ENCODE measurements at regions not wholly inside any gene's neighbourhood (a gene's known extent, or its start where the extent isn't known, plus 50 kb on each side); places are given as distances from the start of the nearest gene placed in this dataset.

GRCh38 chr10:21463436-21463835, 62.0 kb downstream of the SKIDA1 start:
- TF ChIP-seq CTCF (IDR thresholded peaks at IDR 0.05; ENCODE audit: low read depth, low read length, missing control alignments) = no peak
- in situ Hi-C loops (cut with HindIII; ENCODE audit: low sequenced_read_pairs) = no loop called here
- H3K4me3 ChIP-seq (ENCODE audit: low read depth, low read length) = no peak overlapping the region
- DNase-seq (ENCODE audit: low read depth) = no peak

- no peak overlapping the region for H3K4me3 ChIP-seq (ENCODE audit: low read depth, low read length)
- TF ChIP-seq CTCF (IDR thresholded peaks at IDR 0.05; ENCODE audit: low read depth, low read length, missing control alignments) = no peak
- DNase-seq (ENCODE audit: low read depth) = no peak
- in situ Hi-C loops (cut with HindIII; ENCODE audit: low sequenced_read_pairs) = no loop called here
These were observed 67.2 kb downstream of the SKIDA1 start for GRCh38 chr10:21458126-21458871.

- H3K4me3 ChIP-seq (ENCODE audit: low read depth, low read length) = no peak overlapping the region
- DNase-seq (ENCODE audit: low read depth) = no peak
- no peak for TF ChIP-seq CTCF (IDR thresholded peaks at IDR 0.05; ENCODE audit: low read depth, low read length, missing control alignments)
- in situ Hi-C loops (cut with HindIII; ENCODE audit: low sequenced_read_pairs) = no loop called here
These were observed 69.3 kb downstream of the SKIDA1 start for GRCh38 chr10:21456160-21456559.

GRCh38 chr10:21452203-21452602, 73.3 kb downstream of the SKIDA1 start:
- DNase-seq (ENCODE audit: low read depth) = no peak
- in situ Hi-C loops (cut with HindIII; ENCODE audit: low sequenced_read_pairs) = no loop called here
- H3K4me3 ChIP-seq (ENCODE audit: low read depth, low read length) = no peak overlapping the region
- no peak for TF ChIP-seq CTCF (IDR thresholded peaks at IDR 0.05; ENCODE audit: low read depth, low read length, missing control alignments)

GRCh38 chr10:21449288-21449966, 76.1 kb downstream of the SKIDA1 start:
- no peak for TF ChIP-seq CTCF (IDR thresholded peaks at IDR 0.05; ENCODE audit: low read depth, low read length, missing control alignments)
- DNase-seq (ENCODE audit: low read depth) = no peak
- in situ Hi-C loops (cut with HindIII; ENCODE audit: low sequenced_read_pairs) = no loop called here
- no peak overlapping the region for H3K4me3 ChIP-seq (ENCODE audit: low read depth, low read length)

- in situ Hi-C loops (cut with HindIII; ENCODE audit: low sequenced_read_pairs) = no loop called here
- no peak for TF ChIP-seq CTCF (IDR thresholded peaks at IDR 0.05; ENCODE audit: low read depth, low read length, missing control alignments)
- H3K4me3 ChIP-seq (ENCODE audit: low read depth, low read length) = no peak overlapping the region
- no peak for DNase-seq (ENCODE audit: low read depth)
These were observed 80.3 kb downstream of the SKIDA1 start for GRCh38 chr10:21445163-21445562.
